ENCODE measurements at regions not wholly inside any gene's neighbourhood (a gene's known extent, or its start where the extent isn't known, plus 50 kb on each side); places are given as distances from the start of the nearest gene placed in this dataset.
A peak's percentile ranks its signal among the peaks of the same experiment; 100 is the strongest.

DNA sequence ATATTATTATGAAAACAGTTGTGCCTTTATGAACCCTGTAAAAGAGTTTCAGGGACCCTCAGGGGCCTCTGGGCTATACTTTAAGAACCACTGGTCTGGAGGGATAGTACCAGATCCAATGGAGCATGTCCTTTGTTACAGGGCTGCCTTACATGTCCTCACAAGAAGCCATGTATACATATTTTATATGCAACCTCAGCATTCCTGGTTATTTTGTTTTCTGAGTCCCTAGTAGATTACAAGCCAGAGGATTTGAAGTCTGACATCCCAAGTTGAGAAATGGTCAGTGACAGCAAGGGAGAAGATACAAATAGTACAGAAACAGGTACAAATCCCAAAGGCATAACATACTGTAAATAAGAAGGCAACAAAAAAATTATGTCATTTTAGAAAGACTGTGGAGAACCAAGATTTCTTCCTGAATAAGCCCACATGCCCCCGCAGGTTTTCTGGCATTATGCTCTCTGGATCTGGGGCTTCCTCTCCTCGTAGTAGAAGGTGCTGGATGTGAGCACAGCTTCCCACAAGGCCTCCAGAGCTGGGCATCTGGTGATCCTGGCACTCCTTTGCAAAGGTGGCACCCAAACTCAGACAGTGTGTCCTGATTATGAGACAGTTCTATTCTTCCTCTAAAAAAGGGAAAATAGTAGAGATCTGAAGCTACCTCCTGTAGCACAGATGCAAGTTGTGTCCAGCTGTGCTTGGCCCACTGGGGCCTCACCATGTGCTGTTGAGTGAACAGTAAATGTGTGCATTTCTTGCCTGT, 114.0 kb downstream of the NR1D2 start:
- DNase-seq: no peak
- intact Hi-C loops (cut with micrococcal nuclease): no loop called here
- H3K9me3 ChIP-seq (replicated peaks): no peaks in the 10 kb centered on the region
- no peak overlapping the region for H3K27ac ChIP-seq (replicated peaks)
- TF ChIP-seq, protein P1, sequence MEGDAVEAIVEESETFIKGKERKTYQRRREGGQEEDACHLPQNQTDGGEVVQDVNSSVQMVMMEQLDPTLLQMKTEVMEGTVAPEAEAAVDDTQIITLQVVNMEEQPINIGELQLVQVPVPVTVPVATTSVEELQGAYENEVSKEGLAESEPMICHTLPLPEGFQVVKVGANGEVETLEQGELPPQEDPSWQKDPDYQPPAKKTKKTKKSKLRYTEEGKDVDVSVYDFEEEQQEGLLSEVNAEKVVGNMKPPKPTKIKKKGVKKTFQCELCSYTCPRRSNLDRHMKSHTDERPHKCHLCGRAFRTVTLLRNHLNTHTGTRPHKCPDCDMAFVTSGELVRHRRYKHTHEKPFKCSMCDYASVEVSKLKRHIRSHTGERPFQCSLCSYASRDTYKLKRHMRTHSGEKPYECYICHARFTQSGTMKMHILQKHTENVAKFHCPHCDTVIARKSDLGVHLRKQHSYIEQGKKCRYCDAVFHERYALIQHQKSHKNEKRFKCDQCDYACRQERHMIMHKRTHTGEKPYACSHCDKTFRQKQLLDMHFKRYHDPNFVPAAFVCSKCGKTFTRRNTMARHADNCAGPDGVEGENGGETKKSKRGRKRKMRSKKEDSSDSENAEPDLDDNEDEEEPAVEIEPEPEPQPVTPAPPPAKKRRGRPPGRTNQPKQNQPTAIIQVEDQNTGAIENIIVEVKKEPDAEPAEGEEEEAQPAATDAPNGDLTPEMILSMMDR (IDR thresholded peaks at IDR 0.05; ENCODE audit: borderline replicate concordance): no peak
- peaks cover 14% of the 10 kb centered on the region for H3K4me1 ChIP-seq
- no peaks in the 10 kb centered on the region for H3K27me3 ChIP-seq (ENCODE audit: low read depth)
- H3K4me3 ChIP-seq: no peak overlapping the region
- no peaks in the 10 kb centered on the region for H3K36me3 ChIP-seq

GRCh38 chr3:24060055-24060454, 115.0 kb downstream of the NR1D2 start:
- no peaks in the 10 kb centered on the region for H3K36me3 ChIP-seq
- H3K4me3 ChIP-seq: no peak overlapping the region
- DNase-seq: no peak
- TF ChIP-seq, protein P1 (IDR thresholded peaks at IDR 0.05; ENCODE audit: borderline replicate concordance): no peak
- H3K9me3 ChIP-seq (replicated peaks): no peaks in the 10 kb centered on the region
- intact Hi-C loops (cut with micrococcal nuclease): no loop called here
- H3K27me3 ChIP-seq (ENCODE audit: low read depth): no peaks in the 10 kb centered on the region
- peak overlapping the region; percentile 23 for H3K27ac ChIP-seq (replicated peaks)
- peaks cover 14% of the 10 kb centered on the region for H3K4me1 ChIP-seq

- H3K4me1 ChIP-seq: peaks cover 14% of the 10 kb centered on the region
- no peaks in the 10 kb centered on the region for H3K27me3 ChIP-seq (ENCODE audit: low read depth)
- DNase-seq: no peak
- H3K27ac ChIP-seq (replicated peaks): no peak overlapping the region
- TF ChIP-seq, protein P1 (IDR thresholded peaks at IDR 0.05; ENCODE audit: borderline replicate concordance): no peak
- no peak overlapping the region for H3K4me3 ChIP-seq
- no peaks in the 10 kb centered on the region for H3K36me3 ChIP-seq
- no peaks in the 10 kb centered on the region for H3K9me3 ChIP-seq (replicated peaks)
- intact Hi-C loops (cut with micrococcal nuclease): no loop called here
Measured at GRCh38 chr3:24062916-24063315, 117.8 kb downstream of the NR1D2 start.

All from left ventricle myocardium inferior (tissue), 1 donor.